Natural killer cell (primary cell): ENCODE measurements at regions not wholly inside any gene's neighbourhood (a gene's known extent, or its start where the extent isn't known, plus 50 kb on each side); places are given as distances from the start of the nearest gene placed in this dataset.
"Not testable (repeated sequence)": the region's sequence is repeated elsewhere in the genome, so short reads cannot be mapped to it uniquely, and the experiment has no call there.

Experiments used
- ATAC-seq, 3 donors: fragments of 150-1000 bp in 2 of 3; fragments of 200-7000 bp in 1 of 3; cut with Tn5 transposase; 1 replicate in 1 of 3; 2 replicates in 2 of 3; pipeline ENCODE4 v1.10.0; 2021; ENCODE audit warnings: mild to moderate bottlenecking in 2 of 3, moderate library complexity in 2 of 3
- DNase-seq, 2 donors: peaks; one replicate each; pipeline versions ENCODE4 v3.0.0 to v3.0.0-alpha.2; 2013 to 2021; ENCODE audit warnings: mixed read lengths in 1 of 2
- H3K27ac ChIP-seq: one replicate; pipeline ENCODE4 v1.5.1; 2013; ENCODE audit warnings: mild to moderate bottlenecking, low read length
- H3K27me3 ChIP-seq: one replicate; pipeline ENCODE4 v1.6.1; 2013; ENCODE audit warnings: low read length; ENCODE audit not compliant: control insufficient read depth, insufficient read depth
- H3K36me3 ChIP-seq: one replicate; pipeline ENCODE4 v1.6.1; 2013; ENCODE audit warnings: low read length; ENCODE audit not compliant: control insufficient read depth, insufficient read depth
- H3K4me1 ChIP-seq: one replicate; pipeline ENCODE4 v1.6.1; 2013; ENCODE audit warnings: low read length; ENCODE audit not compliant: control insufficient read depth, insufficient read depth
- H3K4me3 ChIP-seq: one replicate; pipeline ENCODE4 v1.5.1; 2013; ENCODE audit warnings: low read length
- H3K9me3 ChIP-seq: one replicate; pipeline ENCODE4 v1.6.1; 2013; ENCODE audit warnings: low read length; ENCODE audit not compliant: control insufficient read depth, insufficient read depth
- H3K27ac Mint-ChIP-seq, 2 donors: one replicate each; pipeline ENCODE4 v1.8.0; 2022; ENCODE audit warnings: mild to moderate bottlenecking in 2 of 2, mixed read lengths in 2 of 2, moderate library complexity in 1 of 2
- H3K27me3 Mint-ChIP-seq, 2 donors: one replicate each; pipeline ENCODE4 v1.8.0; 2022; ENCODE audit warnings: low read depth in 2 of 2, mixed read lengths in 2 of 2
- H3K36me3 Mint-ChIP-seq: one replicate; pipeline ENCODE4 v1.8.0; 2022; ENCODE audit warnings: mixed read lengths
- H3K4me1 Mint-ChIP-seq, 2 donors: one replicate each; pipeline ENCODE4 v1.8.0; 2022; ENCODE audit warnings: mixed read lengths in 2 of 2
- H3K4me3 Mint-ChIP-seq: one replicate; pipeline ENCODE4 v1.8.0; 2022; ENCODE audit warnings: mild to moderate bottlenecking, moderate library complexity, mixed read lengths
- H3K9me3 Mint-ChIP-seq, 2 donors: one replicate each; pipeline ENCODE4 v1.8.0; 2022; ENCODE audit warnings: mixed read lengths in 2 of 2
- WGBS: methylation state at CpG from one replicate; pipeline ENCODE4 v1.1.7; 2013; ENCODE audit warnings: missing lambda C conversion rate; ENCODE audit not compliant: insufficient coverage; 5-methylcytosine and 5-hydroxymethylcytosine counted together
- intact Hi-C: fragments of 100-400 bp; cut with micrococcal nuclease; formaldehyde crosslinking; loops from one replicate; pipeline ENCODE4 v1.14.2; 2022
- TF ChIP-seq, protein P1 (sequence below): fragments of 200-600 bp; IDR thresholded peaks from one replicate; pipeline ENCODE4 v1.8.0; 2022; ENCODE audit warnings: antibody characterized with exemption

DNA sequence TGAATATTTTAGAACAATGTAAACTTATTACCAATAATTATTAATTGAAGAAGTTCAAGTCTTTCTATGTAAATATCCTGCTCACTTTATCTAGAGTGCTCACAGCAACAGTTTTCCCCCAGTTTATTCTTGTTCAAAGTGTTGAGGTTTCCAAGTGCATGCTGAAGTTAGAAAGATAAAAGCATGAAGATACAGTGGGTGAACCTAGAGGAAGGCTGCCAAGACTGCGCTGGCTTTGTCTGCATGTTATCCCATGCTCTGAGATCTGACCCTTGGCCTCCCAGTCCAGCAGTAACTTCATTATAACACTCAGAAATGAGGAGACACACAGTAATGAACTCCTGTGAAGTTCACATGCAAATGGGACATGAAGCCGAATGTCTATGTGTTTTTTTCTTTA lies 76.0 kb upstream of the PIP5K1B start:
- Mint-ChIP-seq H3K9me3 (no peaks in the 10 kb centered on the region), H3K4me3 (no peak overlapping the region), H3K27me3 (peaks cover 3 to 6% of the 10 kb centered on the region in 2 donors), H3K4me1 (no peaks in the 10 kb centered on the region), H3K36me3 (no peaks in the 10 kb centered on the region), H3K27ac (no peak overlapping the region)
- Histone ChIP-seq H3K27me3 (no peaks in the 10 kb centered on the region), H3K9me3 (no peaks in the 10 kb centered on the region), H3K27ac (no peak overlapping the region), H3K4me1 (no peaks in the 10 kb centered on the region), H3K36me3 (no peaks in the 10 kb centered on the region), H3K4me3 (no peak overlapping the region)
- DNase-seq, result no peak
- 67% methylated on average over 1 of the region's 2 CpGs for WGBS
- ATAC-seq, result no peak
- intact Hi-C loops, result no loop called here
- TF ChIP-seq, protein P1, sequence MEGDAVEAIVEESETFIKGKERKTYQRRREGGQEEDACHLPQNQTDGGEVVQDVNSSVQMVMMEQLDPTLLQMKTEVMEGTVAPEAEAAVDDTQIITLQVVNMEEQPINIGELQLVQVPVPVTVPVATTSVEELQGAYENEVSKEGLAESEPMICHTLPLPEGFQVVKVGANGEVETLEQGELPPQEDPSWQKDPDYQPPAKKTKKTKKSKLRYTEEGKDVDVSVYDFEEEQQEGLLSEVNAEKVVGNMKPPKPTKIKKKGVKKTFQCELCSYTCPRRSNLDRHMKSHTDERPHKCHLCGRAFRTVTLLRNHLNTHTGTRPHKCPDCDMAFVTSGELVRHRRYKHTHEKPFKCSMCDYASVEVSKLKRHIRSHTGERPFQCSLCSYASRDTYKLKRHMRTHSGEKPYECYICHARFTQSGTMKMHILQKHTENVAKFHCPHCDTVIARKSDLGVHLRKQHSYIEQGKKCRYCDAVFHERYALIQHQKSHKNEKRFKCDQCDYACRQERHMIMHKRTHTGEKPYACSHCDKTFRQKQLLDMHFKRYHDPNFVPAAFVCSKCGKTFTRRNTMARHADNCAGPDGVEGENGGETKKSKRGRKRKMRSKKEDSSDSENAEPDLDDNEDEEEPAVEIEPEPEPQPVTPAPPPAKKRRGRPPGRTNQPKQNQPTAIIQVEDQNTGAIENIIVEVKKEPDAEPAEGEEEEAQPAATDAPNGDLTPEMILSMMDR, result no peak

DNA sequence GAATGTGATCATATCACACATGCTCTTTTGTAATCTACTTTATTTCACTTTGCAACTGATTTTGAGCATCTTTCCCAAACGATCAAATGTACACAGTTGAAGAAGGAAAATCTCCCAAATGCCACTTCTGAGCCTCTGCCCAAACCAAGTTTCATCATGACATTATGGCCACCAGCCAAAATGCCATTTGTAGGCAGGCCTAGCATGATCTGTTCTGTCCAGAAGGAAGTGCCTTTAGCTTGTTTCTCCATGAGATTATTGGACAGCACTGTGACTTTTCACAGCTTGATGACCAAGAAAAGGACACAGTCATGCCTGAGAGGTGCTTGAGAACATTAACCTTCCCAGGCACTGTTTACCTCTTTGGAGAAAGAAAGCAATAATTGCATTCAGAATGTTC lies 73.2 kb upstream of the PIP5K1B start:
- H3K4me3 ChIP-seq, result no peak overlapping the region
- TF ChIP-seq, protein P1, result no peak
- H3K4me3 Mint-ChIP-seq, result no peak overlapping the region
- H3K36me3 Mint-ChIP-seq, result no peaks in the 10 kb centered on the region
- H3K27me3 ChIP-seq, result no peaks in the 10 kb centered on the region
- H3K27me3 Mint-ChIP-seq, result peaks cover 3 to 6% of the 10 kb centered on the region in 2 donors
- no peaks in the 10 kb centered on the region for H3K4me1 ChIP-seq
- DNase-seq, result no peak
- 63% methylated on average over 1 of the region's 1 CpG for WGBS
- H3K27ac ChIP-seq, result no peak overlapping the region
- H3K9me3 ChIP-seq, result no peaks in the 10 kb centered on the region
- no peaks in the 10 kb centered on the region for H3K36me3 ChIP-seq
- H3K27ac Mint-ChIP-seq, result no peak overlapping the region
- no peaks in the 10 kb centered on the region for H3K9me3 Mint-ChIP-seq
- H3K4me1 Mint-ChIP-seq, result no peaks in the 10 kb centered on the region
- intact Hi-C loops, result no loop called here
- ATAC-seq, result no peak

DNA sequence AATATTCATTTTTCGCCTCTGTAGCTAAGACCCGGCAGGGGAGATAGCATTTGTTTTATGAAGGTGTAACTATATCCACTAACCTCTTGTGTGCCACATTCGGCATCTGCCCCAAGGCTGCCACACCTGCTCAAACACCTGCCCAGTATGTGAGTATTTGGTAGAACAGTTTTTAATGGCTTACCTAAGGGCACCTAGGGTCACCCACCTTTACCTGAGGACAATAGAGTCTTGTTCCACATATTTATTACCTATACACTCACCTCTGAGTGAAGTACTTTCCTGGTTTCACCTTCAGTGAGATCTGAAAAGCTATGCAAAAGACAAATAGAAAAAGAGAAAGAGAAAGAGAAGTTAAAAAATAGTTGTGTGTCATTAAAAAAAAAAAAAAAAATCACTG lies 68.0 kb upstream of the PIP5K1B start:
- Histone ChIP-seq H3K4me3 (no peak overlapping the region), H3K36me3 (no peaks in the 10 kb centered on the region), H3K27ac (no peak overlapping the region), H3K27me3 (no peaks in the 10 kb centered on the region), H3K4me1 (no peaks in the 10 kb centered on the region), H3K9me3 (no peaks in the 10 kb centered on the region)
- Mint-ChIP-seq H3K36me3 (no peaks in the 10 kb centered on the region), H3K27me3 (no peaks in the 10 kb centered on the region), H3K9me3 (no peaks in the 10 kb centered on the region), H3K27ac (no peak overlapping the region), H3K4me1 (no peaks in the 10 kb centered on the region), H3K4me3 (no peak overlapping the region)
- DNase-seq, result no peak
- TF ChIP-seq, protein P1, result no peak
- 94% methylated on average over 2 of the region's 3 CpGs for WGBS
- ATAC-seq, result no peak
- intact Hi-C loops, result no loop called here

DNA sequence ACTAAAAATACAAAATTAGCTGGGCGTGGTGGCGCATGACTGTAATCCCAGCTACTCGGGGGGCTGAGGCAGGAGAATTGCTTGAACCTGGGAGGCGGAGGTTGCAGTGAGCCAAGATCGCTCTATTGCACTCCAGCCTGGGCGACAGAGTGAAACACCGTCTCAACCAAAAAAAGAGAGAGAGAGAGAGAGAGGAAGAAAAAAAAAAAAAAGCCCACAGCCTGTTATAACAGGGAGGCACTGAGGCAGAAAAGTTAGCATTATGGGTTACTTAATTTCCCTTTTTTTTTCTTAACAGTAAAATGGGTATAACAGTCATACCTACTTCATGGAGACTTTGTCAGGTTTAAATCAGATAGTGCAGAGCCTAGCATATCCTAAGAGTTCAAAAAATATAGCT lies 65.8 kb upstream of the PIP5K1B start:
- H3K4me3 Mint-ChIP-seq, H3K4me1 ChIP-seq, H3K9me3 Mint-ChIP-seq, H3K4me3 ChIP-seq, H3K27me3 ChIP-seq, ATAC-seq, DNase-seq, H3K9me3 ChIP-seq, H3K27me3 Mint-ChIP-seq, H3K36me3 Mint-ChIP-seq, H3K4me1 Mint-ChIP-seq, intact Hi-C loops, H3K36me3 ChIP-seq, H3K27ac Mint-ChIP-seq: not testable (repeated sequence)
- 84% methylated on average over 6 of the region's 7 CpGs for WGBS
- peak overlapping the region; percentile 76 for H3K27ac ChIP-seq
